GM23338 (cell line): ENCODE measurements at regions not wholly inside any gene's neighbourhood (a gene's known extent, or its start where the extent isn't known, plus 50 kb on each side); places are given as distances from the start of the nearest gene placed in this dataset.

Experiments used
- ATAC-seq: fragments of 200-7000 bp; cut with Tn5 transposase; 3 replicates; pipeline ENCODE4 v1.9.1; 2020
- DNase-seq: peaks from one replicate; pipeline ENCODE4 v3.0.0-alpha.2; 2015; ENCODE audit warnings: low spot score
- H2AFZ ChIP-seq: fragments of 200-600 bp; sonication (generic); 2 replicates; pipeline ENCODE4 v1.8.0; 2016; ENCODE audit warnings: antibody characterized with exemption, mild to moderate bottlenecking, moderate library complexity
- H3F3A ChIP-seq: fragments of 200-600 bp; sonication (generic); replicated peaks from 2 replicates; pipeline ENCODE4 v1.8.0; 2017; ENCODE audit warnings: antibody characterized with exemption, mixed run types, low read depth
- H3K27ac ChIP-seq: fragments of 200-600 bp; sonication (generic); 2 replicates; pipeline ENCODE4 v1.6.1; 2016; ENCODE audit warnings: low read depth
- H3K27me3 ChIP-seq: fragments of 200-600 bp; sonication (generic); 2 replicates; pipeline ENCODE4 v1.8.0; 2016; ENCODE audit warnings: mild to moderate bottlenecking, mixed run types, moderate library complexity; ENCODE audit not compliant: insufficient read depth
- H3K36me3 ChIP-seq: fragments of 200-600 bp; sonication (generic); 2 replicates; pipeline ENCODE4 v1.8.0; 2016; ENCODE audit warnings: mild to moderate bottlenecking; ENCODE audit not compliant: insufficient read depth
- H3K4me1 ChIP-seq: fragments of 200-600 bp; sonication (generic); 2 replicates; pipeline ENCODE4 v1.8.0; 2016; ENCODE audit warnings: mild to moderate bottlenecking, moderate library complexity; ENCODE audit not compliant: insufficient read depth
- H3K4me2 ChIP-seq: fragments of 200-600 bp; sonication (generic); 2 replicates; pipeline ENCODE4 v1.7.1; 2017; ENCODE audit warnings: mixed run types
- H3K4me3 ChIP-seq: fragments of 200-600 bp; sonication (generic); 2 replicates; pipeline ENCODE4 v1.6.1; 2016; ENCODE audit warnings: mixed run types
- H3K79me2 ChIP-seq: fragments of 200-600 bp; sonication (generic); replicated peaks from 2 replicates; pipeline ENCODE4 v1.8.0; 2017; ENCODE audit warnings: mild to moderate bottlenecking; ENCODE audit not compliant: insufficient read depth
- H3K9me2 ChIP-seq: fragments of 200-600 bp; sonication (generic); 2 replicates; pipeline ENCODE4 v1.8.0; 2017; ENCODE audit not compliant: insufficient read depth
- H4K20me1 ChIP-seq: fragments of 200-600 bp; sonication (generic); replicated peaks from 2 replicates; pipeline ENCODE4 v1.8.0; 2017; ENCODE audit warnings: mild to moderate bottlenecking; ENCODE audit not compliant: insufficient read depth
- H3K27ac Mint-ChIP-seq: 2 replicates; pipeline ENCODE4 v1.8.0; 2020; ENCODE audit warnings: inconsistent platforms, mild to moderate bottlenecking, moderate library complexity, mixed read lengths
- H3K27me3 Mint-ChIP-seq: 3 replicates; pipeline ENCODE4 v1.8.0; 2022; ENCODE audit warnings: low read depth, mild to moderate bottlenecking, moderate library complexity, mixed read lengths, inconsistent platforms; ENCODE audit not compliant: insufficient read depth, poor library complexity
- H3K36me3 Mint-ChIP-seq: 3 replicates; pipeline ENCODE4 v1.8.0; 2021; ENCODE audit warnings: low read depth, mild to moderate bottlenecking, inconsistent platforms, moderate library complexity, mixed read lengths
- H3K4me1 Mint-ChIP-seq: 3 replicates; pipeline ENCODE4 v1.8.0; 2020; ENCODE audit warnings: mild to moderate bottlenecking, inconsistent platforms, mixed read lengths
- H3K4me3 Mint-ChIP-seq: 3 replicates; pipeline ENCODE4 v1.8.0; 2021; ENCODE audit warnings: moderate library complexity, mild to moderate bottlenecking, inconsistent platforms, mixed read lengths
- H3K9me3 Mint-ChIP-seq: 3 replicates; pipeline ENCODE4 v1.8.0; 2020; ENCODE audit warnings: moderate library complexity, mild to moderate bottlenecking, inconsistent platforms, mixed read lengths
- ETS1 ChIP-seq: IDR thresholded peaks from 2 replicates; pipeline ENCODE4 v1.6.1; 2016; ENCODE audit warnings: antibody characterized with exemption
- EZH2 ChIP-seq: fragments of 200-600 bp; sonication (generic); IDR thresholded peaks from one replicate; pipeline ENCODE4 v1.8.0; 2017; ENCODE audit warnings: antibody characterized with exemption, mild to moderate bottlenecking, low read depth; ENCODE audit not compliant: unreplicated experiment
- NANOG ChIP-seq: IDR thresholded peaks from 2 replicates; pipeline ENCODE4 v1.6.1; 2016; ENCODE audit warnings: antibody characterized with exemption, borderline replicate concordance
- POLR2AphosphoS5 ChIP-seq: IDR thresholded peaks from 2 replicates; pipeline ENCODE4 v1.6.1; 2016; ENCODE audit warnings: antibody characterized with exemption, low read depth
- REST ChIP-seq: IDR thresholded peaks from one replicate; pipeline ENCODE4 v1.6.1; 2018; ENCODE audit warnings: antibody characterized with exemption; ENCODE audit not compliant: unreplicated experiment
- STAT1 ChIP-seq: IDR thresholded peaks from one replicate; pipeline ENCODE4 v1.6.1; 2016; ENCODE audit warnings: antibody characterized with exemption; ENCODE audit not compliant: unreplicated experiment
- ZNF331 ChIP-seq: fragments of 250-450 bp; sonication (Bioruptor Pico); IDR thresholded peaks from 2 replicates; pipeline ENCODE4 v1.5.0; 2020; ENCODE audit warnings: low read depth, mild to moderate bottlenecking, moderate library complexity
- ZNF462 ChIP-seq: fragments of 250-450 bp; sonication (Bioruptor Pico); IDR thresholded peaks from 2 replicates; pipeline ENCODE4 v1.5.0; 2020; ENCODE audit warnings: mild to moderate bottlenecking, moderate library complexity

- TF ChIP-seq REST (no peak), NANOG (no peak), ZNF331 (CRISPR knock-in tag) (no peak), ETS1 (no peak), POLR2AphosphoS5 (no peak), STAT1 (no peak)
These were observed 342.1 kb downstream of the SLC4A3 start (continued) for GRCh38 chr2:219969508-219969907.

- Histone ChIP-seq H3K79me2 (no peaks in the 10 kb centered on the region), H3K4me2 (no peak overlapping the region), H3K27ac (no peak overlapping the region), H3K27me3 (no peaks in the 10 kb centered on the region), H3K36me3 (no peaks in the 10 kb centered on the region), H2AFZ (no peak overlapping the region), H3F3A (no peaks in the 10 kb centered on the region), H3K4me3 (no peak overlapping the region), H3K9me2 (0 out of 2 replicates have a peak, but pooled peaks cover 11% of the 10 kb centered on the region), H3K4me1 (no peaks in the 10 kb centered on the region), H4K20me1 (no peaks in the 10 kb centered on the region)
- TF ChIP-seq ETS1 (no peak), EZH2 (no peak), POLR2AphosphoS5 (no peak), ZNF462 (CRISPR knock-in tag) (no peak), REST (no peak), STAT1 (no peak), ZNF331 (CRISPR knock-in tag) (no peak)
- Mint-ChIP-seq H3K4me1 (no peaks in the 10 kb centered on the region), H3K4me3 (no peak overlapping the region), H3K27ac (no peak overlapping the region), H3K36me3 (no peaks in the 10 kb centered on the region), H3K27me3 (no peaks in the 10 kb centered on the region), H3K9me3 (no peaks in the 10 kb centered on the region)
- DNase-seq (no peak), ATAC-seq (no peak)
These were observed 345.7 kb downstream of the SLC4A3 start for GRCh38 chr2:219973136-219973535.
